ENCODE measurements at regions not wholly inside any gene's neighbourhood (a gene's known extent, or its start where the extent isn't known, plus 50 kb on each side); places are given as distances from the start of the nearest gene placed in this dataset.
A peak's percentile ranks its signal among the peaks of the same experiment; 100 is the strongest.

- H3K27me3 ChIP-seq: no peaks in the 10 kb centered on the region
- no peak overlapping the region for H3K27ac ChIP-seq
- no peak overlapping the region for H3K4me3 ChIP-seq
- no peaks in the 10 kb centered on the region for H3K4me1 ChIP-seq
- intact Hi-C loops (cut with DNase I): no loop called here
- H3K36me3 ChIP-seq: no peaks in the 10 kb centered on the region
- no peaks in the 10 kb centered on the region for H3K9me3 ChIP-seq
- no peak for DNase-seq
- peak in 1 of 12 donors; percentile 16 for TF ChIP-seq CTCF (IDR thresholded peaks at IDR 0.05)
- no peak for TF ChIP-seq POLR2A (IDR thresholded peaks at IDR 0.05)
- no peak for ATAC-seq
- WGBS, 4 donors: 41 to 60% (median 50%) methylated on average over 1 of the region's 1 CpG
Measured at GRCh38 chr7:91424371-91424770, 160.1 kb downstream of the FZD1 start.

GRCh38 chr7:91425149-91425548 is 160.9 kb downstream of the FZD1 start:
- WGBS, 4 donors: 64 to 75% (median 70%) methylated on average over 6 of the region's 6 CpGs
- Histone ChIP-seq H3K4me3 (no peak overlapping the region), H3K27ac (no peak overlapping the region), H3K36me3 (no peaks in the 10 kb centered on the region), H3K9me3 (no peaks in the 10 kb centered on the region), H3K27me3 (no peaks in the 10 kb centered on the region), H3K4me1 (no peaks in the 10 kb centered on the region)
- DNase-seq (no peak), ATAC-seq (peak in 2 of 4 donors; percentile 34 to 78)
- no peak for TF ChIP-seq POLR2A (IDR thresholded peaks at IDR 0.05)
- no peak for TF ChIP-seq CTCF (IDR thresholded peaks at IDR 0.05)
- intact Hi-C loops (cut with DNase I): no loop called here

GRCh38 chr7:91427051-91427450 is 162.8 kb downstream of the FZD1 start:
- TF ChIP-seq POLR2A (IDR thresholded peaks at IDR 0.05) (no peak), CTCF (IDR thresholded peaks at IDR 0.05) (no peak)
- H3K4me1 ChIP-seq: no peaks in the 10 kb centered on the region
- intact Hi-C loops (cut with DNase I): no loop called here

GRCh38 chr7:91431601-91432000 is 167.4 kb downstream of the FZD1 start:
- ATAC-seq: no peak
- Histone ChIP-seq H3K9me3 (peaks cover 0 to 11% (median 0%) of the 10 kb centered on the region in 12 donors), H3K36me3 (no peaks in the 10 kb centered on the region), H3K4me1 (no peaks in the 10 kb centered on the region), H3K27ac (no peak overlapping the region), H3K27me3 (no peaks in the 10 kb centered on the region), H3K4me3 (no peak overlapping the region)
- WGBS, 4 donors: 86 to 93% (median 91%) methylated on average over 1 of the region's 1 CpG
- no peak for DNase-seq
- TF ChIP-seq CTCF (IDR thresholded peaks at IDR 0.05): no peak
- TF ChIP-seq POLR2A (IDR thresholded peaks at IDR 0.05): no peak
- intact Hi-C loops (cut with DNase I): no loop called here

More at GRCh38 chr7:91427051-91427450, 162.8 kb downstream of the FZD1 start:
- H3K27ac ChIP-seq: no peak overlapping the region
- H3K9me3 ChIP-seq: peaks cover 0 to 6% (median 0%) of the 10 kb centered on the region in 12 donors
- ATAC-seq (no peak), DNase-seq (no peak)
- no peaks in the 10 kb centered on the region for H3K36me3 ChIP-seq
- H3K27me3 ChIP-seq: no peaks in the 10 kb centered on the region
- no peak overlapping the region for H3K4me3 ChIP-seq
